SK-N-SH (cell line): ENCODE measurements at regions not wholly inside any gene's neighbourhood (a gene's known extent, or its start where the extent isn't known, plus 50 kb on each side); places are given as distances from the start of the nearest gene placed in this dataset.

Source experiments
- CTCF ChIA-PET: fragments of 300-600, 350-600 bp; formaldehyde crosslinking; extraction: SDS; loops from one replicate; lab custom pipeline; 2021; lab: Yijun Ruan, JAX
- POLR2A ChIA-PET: fragments of 350-600 bp; sonication (Branson Sonifier 250); formaldehyde crosslinking; extraction: SDS; loops from one replicate; lab custom pipeline; 2020; ENCODE audit warnings: antibody characterized with exemption, inconsistent platforms; lab: Yijun Ruan, JAX
- DNase-seq: peaks from one replicate; pipeline ENCODE4 v3.0.0; 2012
- H2AFZ ChIP-seq: fragments of 200-600 bp; sonication (generic); 2 replicates; pipeline ENCODE4 v1.8.1; 2016; ENCODE audit warnings: antibody characterized with exemption, mild to moderate bottlenecking, low read depth
- H3F3A ChIP-seq: fragments of 200-600 bp; sonication (generic); replicated peaks from 2 replicates; pipeline ENCODE3; 2016; ENCODE audit warnings: antibody characterized with exemption, mild to moderate bottlenecking; ENCODE audit not compliant: insufficient read depth
- H3K27ac ChIP-seq, 2 experiments: fragments of 200-500 bp in 1 of 2; fragments of 200-600 bp in 1 of 2; sonication (Bioruptor generic) in 1 of 2; sonication (generic), shearing (Covaris generic) in 1 of 2; 2 replicates each; pipeline versions ENCODE4 v1.5.1 to v1.6.1; 2014 to 2016; ENCODE audit warnings: low read depth in 2 of 2, inconsistent platforms in 1 of 2, low read length in 1 of 2, mild to moderate bottlenecking in 1 of 2, mixed read lengths in 1 of 2
- H3K27me3 ChIP-seq: fragments of 200-600 bp; sonication (generic), shearing (Covaris generic); 2 replicates; pipeline ENCODE4 v1.6.1; 2016; ENCODE audit warnings: mixed run types; ENCODE audit not compliant: insufficient read depth
- H3K36me3 ChIP-seq, 2 experiments: fragments of 200-500 bp in 1 of 2; fragments of 200-600 bp in 1 of 2; sonication (Bioruptor generic) in 1 of 2; sonication (generic) in 1 of 2; replicated peaks in 1 of 2; 2 replicates each; pipeline versions ENCODE3 to v1.5.1; 2014 to 2016; ENCODE audit warnings: low read length in 1 of 2, mild to moderate bottlenecking in 1 of 2; ENCODE audit not compliant: insufficient read depth in 2 of 2, control insufficient read depth in 1 of 2
- H3K4me1 ChIP-seq, 2 experiments: fragments of 200-500 bp in 1 of 2; fragments of 200-600 bp in 1 of 2; sonication (Bioruptor generic) in 1 of 2; sonication (generic), shearing (Covaris generic) in 1 of 2; 2 replicates each; pipeline versions ENCODE4 v1.5.1 to v1.6.1; 2014 to 2016; ENCODE audit warnings: low read depth in 1 of 2, low read length in 1 of 2, mixed run types in 1 of 2; ENCODE audit not compliant: insufficient read depth in 2 of 2, control insufficient read depth in 1 of 2
- H3K4me2 ChIP-seq: fragments of 200-600 bp; sonication (generic), shearing (Covaris generic); 2 replicates; pipeline ENCODE4 v1.6.1; 2017; ENCODE audit warnings: mixed run types
- H3K4me3 ChIP-seq, 2 experiments: fragments of 200-500 bp in 1 of 2; fragments of 200-600 bp in 1 of 2; sonication (Bioruptor generic) in 1 of 2; sonication (generic), shearing (Covaris generic) in 1 of 2; 2 replicates each; pipeline versions ENCODE4 v1.5.1 to v1.8.1; 2014 to 2016; ENCODE audit warnings: low read depth in 2 of 2, inconsistent platforms in 1 of 2, low read length in 1 of 2, mild to moderate bottlenecking in 1 of 2, mixed read lengths in 1 of 2, moderate library complexity in 1 of 2
- H3K79me2 ChIP-seq: fragments of 200-600 bp; sonication (generic); 2 replicates; pipeline ENCODE4 v1.8.1; 2017; ENCODE audit warnings: mild to moderate bottlenecking; ENCODE audit not compliant: insufficient read depth
- H3K9ac ChIP-seq: fragments of 200-600 bp; sonication (generic); 2 replicates; pipeline ENCODE4 v1.6.1; 2017; ENCODE audit warnings: mixed run types
- H3K9me2 ChIP-seq: fragments of 200-600 bp; sonication (generic); 2 replicates; pipeline ENCODE4 v1.6.1; 2017; ENCODE audit warnings: mixed run types
- H3K9me3 ChIP-seq: fragments of 200-600 bp; sonication (generic); 2 replicates; pipeline ENCODE4 v1.6.1; 2017; ENCODE audit warnings: mixed run types, mild to moderate bottlenecking, moderate library complexity
- H4K20me1 ChIP-seq: fragments of 200-600 bp; sonication (generic); 2 replicates; pipeline ENCODE4 v1.6.1; 2017; ENCODE audit warnings: mild to moderate bottlenecking, mixed run types; ENCODE audit not compliant: insufficient read depth
- EZH2phosphoT487 ChIP-seq: fragments of 200-600 bp; sonication (generic); IDR thresholded peaks from 2 replicates; pipeline ENCODE4 v1.6.1; 2017; ENCODE audit warnings: low read depth, mixed run types, mild to moderate bottlenecking, antibody characterized with exemption, moderate library complexity, borderline replicate concordance
- FOSL2 ChIP-seq: IDR thresholded peaks from 2 replicates; pipeline ENCODE4 v1.4.0; 2012; ENCODE audit warnings: low read depth, mild to moderate bottlenecking, moderate library complexity, borderline replicate concordance
- IRF3 ChIP-seq: fragments of 150-350 bp; IDR thresholded peaks from 2 replicates; pipeline ENCODE4 v1.6.1; 2016; ENCODE audit warnings: mild to moderate bottlenecking, low read depth, low read length
- POLR2AphosphoS5 ChIP-seq: IDR thresholded peaks from 2 replicates; pipeline ENCODE4 v1.6.1; 2012; ENCODE audit warnings: low read depth, low read length
- REST ChIP-seq: IDR thresholded peaks from 2 replicates; pipeline ENCODE4 v1.6.1; 2012; ENCODE audit warnings: mild to moderate bottlenecking, low read depth, low read length, moderate library complexity
- RFX5 ChIP-seq: IDR thresholded peaks from 2 replicates; pipeline ENCODE4 v1.6.1; 2012; ENCODE audit warnings: mild to moderate bottlenecking, improper control_type of control experiment, low read length
- TAF1 ChIP-seq: IDR thresholded peaks from 2 replicates; pipeline ENCODE4 v1.6.1; 2012; ENCODE audit warnings: low read depth, mild to moderate bottlenecking, low read length, moderate library complexity, borderline replicate concordance
- TCF12 ChIP-seq: IDR thresholded peaks from 2 replicates; pipeline ENCODE4 v1.4.0; 2012
- USF2 ChIP-seq: fragments of 150-350 bp; IDR thresholded peaks from 2 replicates; pipeline ENCODE4 v1.6.1; 2017; ENCODE audit warnings: antibody characterized with exemption, low read length, low read depth, borderline replicate concordance
- WGBS: methylation state at CpG from one replicate; pipeline ENCODE4 v1.1.6; 2017; ENCODE audit warnings: low lambda C conversion rate; 5-methylcytosine and 5-hydroxymethylcytosine counted together
- TF ChIP-seq, protein P1 (sequence below): fragments of 200-600 bp; sonication (generic); IDR thresholded peaks from 2 replicates; pipeline ENCODE4 v1.6.1; 2017; ENCODE audit warnings: antibody characterized with exemption, mild to moderate bottlenecking, moderate library complexity
- TF ChIP-seq, protein P2 (sequence below): IDR thresholded peaks from 2 replicates; pipeline ENCODE4; 2012
- TF ChIP-seq, protein P3 (sequence below): IDR thresholded peaks from 2 replicates; pipeline ENCODE4 v1.4.0; 2012; ENCODE audit warnings: low read depth

DNA sequence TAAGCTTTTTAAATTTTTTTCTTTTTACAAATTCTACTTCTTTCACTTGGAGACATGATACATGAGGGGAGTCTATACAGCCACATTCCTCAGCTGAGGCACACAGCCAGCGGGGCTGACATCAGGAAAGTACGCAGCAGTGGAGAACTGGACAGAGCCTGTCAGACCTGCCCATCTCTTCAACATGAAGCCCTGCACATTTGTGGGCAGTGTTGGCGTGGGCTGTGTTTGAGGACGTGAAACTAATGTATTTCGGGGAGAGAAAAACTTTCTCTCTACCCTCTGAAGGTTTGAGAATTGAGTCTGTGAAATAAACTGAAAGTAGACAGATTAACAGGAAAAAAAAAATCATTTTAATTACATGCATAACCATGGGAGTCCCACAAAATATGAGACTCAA is 84.8 kb upstream of the HTATIP2 start (continued):
- TF ChIP-seq REST, result no peak

- Histone ChIP-seq H2AFZ (no peak overlapping the region), H3K4me1 (no peaks in the 10 kb centered on the region), H3K4me3 (no peak overlapping the region), H3K9me3 (no peaks in the 10 kb centered on the region), H3K36me3 (no peaks in the 10 kb centered on the region), H3K27ac (no peak overlapping the region), H3K9ac (no peak overlapping the region), H3K27me3 (peaks cover 15% of the 10 kb centered on the region), H3F3A (no peaks in the 10 kb centered on the region), H3K9me2 (no peaks in the 10 kb centered on the region), H3K79me2 (no peaks in the 10 kb centered on the region), H4K20me1 (no peaks in the 10 kb centered on the region), H3K4me2 (no peak overlapping the region)
- no peak for DNase-seq
- CTCF ChIA-PET, result no interaction called here
- 56% methylated on average over 11 of the region's 14 CpGs for WGBS
- POLR2A ChIA-PET, result no interaction called here
- TF ChIP-seq, protein P1, sequence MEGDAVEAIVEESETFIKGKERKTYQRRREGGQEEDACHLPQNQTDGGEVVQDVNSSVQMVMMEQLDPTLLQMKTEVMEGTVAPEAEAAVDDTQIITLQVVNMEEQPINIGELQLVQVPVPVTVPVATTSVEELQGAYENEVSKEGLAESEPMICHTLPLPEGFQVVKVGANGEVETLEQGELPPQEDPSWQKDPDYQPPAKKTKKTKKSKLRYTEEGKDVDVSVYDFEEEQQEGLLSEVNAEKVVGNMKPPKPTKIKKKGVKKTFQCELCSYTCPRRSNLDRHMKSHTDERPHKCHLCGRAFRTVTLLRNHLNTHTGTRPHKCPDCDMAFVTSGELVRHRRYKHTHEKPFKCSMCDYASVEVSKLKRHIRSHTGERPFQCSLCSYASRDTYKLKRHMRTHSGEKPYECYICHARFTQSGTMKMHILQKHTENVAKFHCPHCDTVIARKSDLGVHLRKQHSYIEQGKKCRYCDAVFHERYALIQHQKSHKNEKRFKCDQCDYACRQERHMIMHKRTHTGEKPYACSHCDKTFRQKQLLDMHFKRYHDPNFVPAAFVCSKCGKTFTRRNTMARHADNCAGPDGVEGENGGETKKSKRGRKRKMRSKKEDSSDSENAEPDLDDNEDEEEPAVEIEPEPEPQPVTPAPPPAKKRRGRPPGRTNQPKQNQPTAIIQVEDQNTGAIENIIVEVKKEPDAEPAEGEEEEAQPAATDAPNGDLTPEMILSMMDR, result no peak
- TF ChIP-seq TAF1 (no peak), IRF3 (no peak), EZH2phosphoT487 (no peak), REST (no peak), RFX5 (no peak), FOSL2 (no peak), USF2 (no peak), TCF12 (no peak), POLR2AphosphoS5 (no peak)
- TF ChIP-seq, protein P2, sequence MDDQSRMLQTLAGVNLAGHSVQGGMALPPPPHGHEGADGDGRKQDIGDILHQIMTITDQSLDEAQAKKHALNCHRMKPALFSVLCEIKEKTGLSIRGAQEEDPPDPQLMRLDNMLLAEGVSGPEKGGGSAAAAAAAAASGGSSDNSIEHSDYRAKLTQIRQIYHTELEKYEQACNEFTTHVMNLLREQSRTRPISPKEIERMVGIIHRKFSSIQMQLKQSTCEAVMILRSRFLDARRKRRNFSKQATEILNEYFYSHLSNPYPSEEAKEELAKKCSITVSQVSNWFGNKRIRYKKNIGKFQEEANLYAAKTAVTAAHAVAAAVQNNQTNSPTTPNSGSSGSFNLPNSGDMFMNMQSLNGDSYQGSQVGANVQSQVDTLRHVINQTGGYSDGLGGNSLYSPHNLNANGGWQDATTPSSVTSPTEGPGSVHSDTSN, result no peak
- TF ChIP-seq, protein P3, sequence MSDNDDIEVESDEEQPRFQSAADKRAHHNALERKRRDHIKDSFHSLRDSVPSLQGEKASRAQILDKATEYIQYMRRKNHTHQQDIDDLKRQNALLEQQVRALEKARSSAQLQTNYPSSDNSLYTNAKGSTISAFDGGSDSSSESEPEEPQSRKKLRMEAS, result no peak
- TF ChIP-seq, all 33 proteins: peak for 0
Observed at GRCh38 chr11:20277014-20277413, 86.5 kb upstream of the HTATIP2 start.
